HepG2 (cell line): ENCODE measurements at regions not wholly inside any gene's neighbourhood (a gene's known extent, or its start where the extent isn't known, plus 50 kb on each side); places are given as distances from the start of the nearest gene placed in this dataset.

ENCODE experiments used
- ATAC-seq: fragments of 200-7000 bp; cut with Tn5 transposase; 3 replicates; pipeline ENCODE4 v1.9.1; 2020; ENCODE audit warnings: mild to moderate bottlenecking, moderate library complexity
- BruUV-seq: library from RNA; stranded (reverse); fragments of 400-500 nt; replicated peaks from 2 replicates; lab custom pipeline; 2021; lab: Mats Ljungman, UMichigan
- CTCF ChIA-PET: fragments of 300-600 bp; formaldehyde crosslinking; extraction: SDS; loops from one replicate; lab custom pipeline; 2021; ENCODE audit warnings: low total read pairs, inconsistent platforms, low intra/inter-chr PET ratio; lab: Yijun Ruan, JAX
- POLR2A ChIA-PET: fragments of 350-600 bp; sonication (Branson Sonifier 250); formaldehyde crosslinking; loops from one replicate; lab custom pipeline; 2020; ENCODE audit warnings: antibody characterized with exemption, inconsistent platforms; lab: Yijun Ruan, JAX
- DNase-seq: peaks from one replicate; pipeline ENCODE4 v3.0.0-alpha.2; 2015; ENCODE audit warnings: low spot score
- FAIRE-seq: peaks from 3 replicates; lab custom pipeline; 2011; peaks lifted over from hg19 to GRCh38; lab: Jason Lieb, UNC
- H2AFZ ChIP-seq: one replicate; pipeline ENCODE4 v1.6.1; 2011; ENCODE audit warnings: low read length, inconsistent platforms
- H3K27ac ChIP-seq: fragments of 300-600 bp; 3 replicates; pipeline ENCODE4 v1.8.0; 2011; ENCODE audit warnings: mixed run types, mild to moderate bottlenecking, mixed read lengths, low read length, inconsistent platforms; ENCODE audit not compliant: insufficient read depth; ENCODE audit errors: extremely low read length
- H3K27me3 ChIP-seq, 2 experiments: fragments of 200-600 bp in 1 of 2; 2 replicates in 1 of 2; 3 replicates in 1 of 2; pipeline versions ENCODE4 v1.6.0 to v1.8.0; 2011; ENCODE audit warnings: low read length in 2 of 2, mild to moderate bottlenecking in 2 of 2, moderate library complexity in 2 of 2, inconsistent platforms in 1 of 2; ENCODE audit not compliant: insufficient read depth in 2 of 2, control insufficient read depth in 1 of 2
- H3K36me3 ChIP-seq, 2 experiments: fragments of 200-600 bp in 1 of 2; replicated peaks in 1 of 2; 2 replicates in 1 of 2; 3 replicates in 1 of 2; pipeline versions ENCODE4 v1.5.1 to v1.8.0; 2011; ENCODE audit warnings: low read length in 2 of 2, inconsistent platforms in 1 of 2; ENCODE audit not compliant: insufficient read depth in 2 of 2, control insufficient read depth in 1 of 2
- H3K4me1 ChIP-seq: 2 replicates; pipeline ENCODE4 v1.5.1; 2012; ENCODE audit warnings: low read length, inconsistent platforms; ENCODE audit not compliant: insufficient read depth
- H3K4me2 ChIP-seq: 2 replicates; pipeline ENCODE4 v1.6.0; 2011; ENCODE audit warnings: low read depth, low read length, inconsistent platforms
- H3K4me3 ChIP-seq, 3 experiments: fragments of 200-600 bp in 1 of 3; sonication (generic), shearing (Covaris generic) in 1 of 3; replicated peaks in 1 of 3; 2 replicates each; pipeline ENCODE4 v1.5.1; 2011 to 2016; ENCODE audit warnings: low read length in 3 of 3, inconsistent platforms in 2 of 3, low read depth in 2 of 3, mild to moderate bottlenecking in 2 of 3, control low read depth in 1 of 3, mixed read lengths in 1 of 3; ENCODE audit not compliant: insufficient read depth in 1 of 3
- H3K79me2 ChIP-seq: one replicate; pipeline ENCODE4 v1.6.1; 2011; ENCODE audit warnings: low read length, inconsistent platforms; ENCODE audit not compliant: insufficient read depth
- H3K9ac ChIP-seq: 2 replicates; pipeline ENCODE4 v1.6.0; 2011; ENCODE audit warnings: mild to moderate bottlenecking, low read depth, low read length, inconsistent platforms; ENCODE audit not compliant: insufficient read depth
- H3K9me3 ChIP-seq: 2 replicates; pipeline ENCODE4 v1.5.1; 2012; ENCODE audit warnings: mild to moderate bottlenecking, low read length
- H4K20me1 ChIP-seq: 2 replicates; pipeline ENCODE4 v1.6.0; 2011; ENCODE audit warnings: inconsistent platforms, mild to moderate bottlenecking, low read length, moderate library complexity; ENCODE audit not compliant: insufficient read depth
- ATF2 ChIP-seq: sonication (generic); formaldehyde crosslinking; IDR thresholded peaks from 2 replicates; pipeline ENCODE4 v1.4.0; 2020; ENCODE audit warnings: missing genetic modification reagents
- HDAC2 ChIP-seq: sonication (generic); formaldehyde crosslinking; IDR thresholded peaks from 2 replicates; pipeline ENCODE4 v1.4.0; 2020; ENCODE audit warnings: missing genetic modification reagents
- MLX ChIP-seq: IDR thresholded peaks from 2 replicates; pipeline ENCODE4 v1.6.1; 2016
- MLXIP ChIP-seq: sonication (generic); formaldehyde crosslinking; IDR thresholded peaks from 2 replicates; pipeline ENCODE4 v1.9.0; 2021; ENCODE audit warnings: missing genetic modification reagents, borderline replicate concordance
- NFRKB ChIP-seq: fragments of 450-650 bp; IDR thresholded peaks from 2 replicates; pipeline ENCODE4 v1.6.1; 2017
- NR3C1 ChIP-seq: sonication (generic); formaldehyde crosslinking; IDR thresholded peaks from 2 replicates; pipeline ENCODE4 v1.4.0; 2020; ENCODE audit warnings: missing genetic modification reagents
- PPARG ChIP-seq: conservative IDR thresholded peaks from 2 replicates; pipeline ENCODE4 v1.6.1; 2016; ENCODE audit warnings: missing biosample characterization, missing genetic modification reagents
- PREB ChIP-seq: sonication (generic); formaldehyde crosslinking; IDR thresholded peaks from 2 replicates; pipeline ENCODE4 v1.4.0; 2020; ENCODE audit warnings: missing genetic modification reagents
- SKI ChIP-seq: fragments of 450-650 bp; IDR thresholded peaks from one replicate; pipeline ENCODE4 v1.6.1; 2018; ENCODE audit warnings: mild to moderate bottlenecking; ENCODE audit not compliant: partially characterized antibody
- SRSF4 ChIP-seq: fragments of 200-400 bp; formaldehyde crosslinking; IDR thresholded peaks from one replicate; pipeline ENCODE4 v1.6.1; 2018; ENCODE audit warnings: mild to moderate bottlenecking, low read depth, low read length, moderate library complexity; ENCODE audit not compliant: poor library complexity, severe bottlenecking
- ZNF503 ChIP-seq: sonication (generic); formaldehyde crosslinking; IDR thresholded peaks from 2 replicates; pipeline ENCODE4 v1.4.0; 2020; ENCODE audit warnings: missing genetic modification reagents
- ZNF543 ChIP-seq: sonication (generic); formaldehyde crosslinking; IDR thresholded peaks from 2 replicates; pipeline ENCODE4 v1.4.0; 2020; ENCODE audit warnings: mild to moderate bottlenecking, missing genetic modification reagents
- ZNF605 ChIP-seq: sonication (generic); formaldehyde crosslinking; IDR thresholded peaks from 2 replicates; pipeline ENCODE4 v1.8.0; 2022; ENCODE audit warnings: mild to moderate bottlenecking, missing genetic modification reagents
- ZNF768 ChIP-seq: sonication (generic); formaldehyde crosslinking; IDR thresholded peaks from 2 replicates; pipeline ENCODE4 v1.4.0; 2020; ENCODE audit warnings: missing genetic modification reagents
- ZSCAN21 ChIP-seq: sonication (generic); formaldehyde crosslinking; IDR thresholded peaks from 2 replicates; pipeline ENCODE4 v1.8.0; 2022; ENCODE audit warnings: mild to moderate bottlenecking, missing genetic modification reagents, moderate library complexity, borderline replicate concordance
- ZZZ3 ChIP-seq: sonication (generic); formaldehyde crosslinking; IDR thresholded peaks from 2 replicates; pipeline ENCODE4 v1.4.0; 2020; ENCODE audit warnings: missing genetic modification reagents, mild to moderate bottlenecking, borderline replicate concordance
- WGBS: methylation state at CpG from one replicate; pipeline ENCODE4 v1.1.6; 2017; ENCODE audit warnings: low lambda C conversion rate; 5-methylcytosine and 5-hydroxymethylcytosine counted together
- in situ Hi-C: cut with HindIII; loops from 2 replicates; pipeline ENCODE4 v1.10.0; 2017; ENCODE audit warnings: low pct_unique_long_range_greater_than_20kb; ENCODE audit not compliant: extremely low pct_ligation_motif_present
- intact Hi-C: fragments of 100-400 bp; cut with micrococcal nuclease; formaldehyde crosslinking; loops from one replicate; pipeline ENCODE4 v1.10.0; 2022; ENCODE audit not compliant: unreplicated experiment

GRCh38 chr2:239868556-239869181, 156.5 kb downstream of the NDUFA10 start (continued):
- TF ChIP-seq ZNF503 (CRISPR knock-in tag): no peak
- TF ChIP-seq ZSCAN21: no peak
- TF ChIP-seq NFRKB: 0 out of 2 replicates have a peak, but pooled peaks have one; percentile 3
- no peak for TF ChIP-seq ZNF768 (CRISPR knock-in tag)
- no peak for TF ChIP-seq ZZZ3 (CRISPR knock-in tag)
- TF ChIP-seq ZNF605 (CRISPR knock-in tag): no peak
- TF ChIP-seq HDAC2 (CRISPR knock-in tag): no peak
- TF ChIP-seq MLX (CRISPR knock-in tag): no peak
- TF ChIP-seq, all 625 proteins: peak for 16

- 59% methylated on average over 3 of the region's 3 CpGs for WGBS
- intact Hi-C loops (no loop called here), in situ Hi-C loops (no loop called here)
- Histone ChIP-seq H4K20me1 (no peaks in the 10 kb centered on the region), H2AFZ (no peak overlapping the region), H3K9ac (no peak overlapping the region), H3K27me3 (peaks cover 2 to 12% of the 10 kb centered on the region in 2 experiments; a peak in 3 of 5 replicates), H3K4me1 (no peaks in the 10 kb centered on the region), H3K4me3 (no peak overlapping the region), H3K79me2 (no peaks in the 10 kb centered on the region), H3K36me3 (no peaks in the 10 kb centered on the region), H3K9me3 (peaks cover 27% of the 10 kb centered on the region), H3K27ac (no peak overlapping the region), H3K4me2 (no peak overlapping the region)
- ChIA-PET CTCF (no interaction called here), POLR2A (no interaction called here)
- FAIRE-seq (no peak), DNase-seq (no peak), ATAC-seq (no peak)
- BruUV-seq: no TSS peak
- TF ChIP-seq NR3C1 (CRISPR knock-in tag) (no peak), ZNF543 (CRISPR knock-in tag) (0 out of 2 replicates have a peak, but pooled peaks have one; percentile 31), ATF2 (no peak), PPARG (CRISPR knock-in tag) (no peak), MLXIP (CRISPR knock-in tag) (no peak), PREB (no peak), SRSF4 (no peak), SKI (no peak)
Observed at GRCh38 chr2:239866778-239867177, 158.4 kb downstream of the NDUFA10 start.
